Fibroblast of skin of right biceps (primary cell): ENCODE measurements at regions not wholly inside any gene's neighbourhood (a gene's known extent, or its start where the extent isn't known, plus 50 kb on each side); places are given as distances from the start of the nearest gene placed in this dataset.
"Not testable (repeated sequence)": the region's sequence is repeated elsewhere in the genome, so short reads cannot be mapped to it uniquely, and the experiment has no call there.

Experiments
- DNase-seq: peaks from one replicate; pipeline ENCODE4 v3.0.0-alpha.2; 2013

GRCh38 chr3:102356506-102356905 is 78.3 kb upstream of the ZPLD1 start:
- DNase-seq, result no peak

GRCh38 chr3:102357313-102357712 is 77.5 kb upstream of the ZPLD1 start:
- DNase-seq, result not testable (repeated sequence)

- DNase-seq, result no peak
Observed at GRCh38 chr3:102360183-102360860, 74.5 kb upstream of the ZPLD1 start.

DNA sequence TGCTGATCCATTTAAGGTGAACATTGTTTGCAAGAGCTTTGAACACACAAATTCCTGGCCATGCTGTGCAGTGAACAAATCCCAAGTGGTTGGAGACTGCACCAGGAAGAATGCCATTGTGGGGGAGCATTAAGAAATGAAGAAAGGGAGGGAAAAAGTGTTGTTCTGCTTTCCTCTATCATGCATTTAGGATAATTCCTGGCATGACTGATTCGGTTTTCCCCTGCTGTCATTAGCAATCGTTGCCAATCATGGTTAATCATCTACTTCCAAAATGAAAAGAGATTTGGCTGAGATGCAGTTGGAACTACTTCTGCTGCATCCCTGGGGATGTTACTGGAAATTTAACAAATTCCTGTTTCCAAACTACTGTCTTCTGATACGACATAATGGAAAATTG is 73.7 kb upstream of the ZPLD1 start:
- DNase-seq, result no peak

GRCh38 chr3:102366116-102366515 is 68.7 kb upstream of the ZPLD1 start:
- not testable (repeated sequence) for DNase-seq

DNA sequence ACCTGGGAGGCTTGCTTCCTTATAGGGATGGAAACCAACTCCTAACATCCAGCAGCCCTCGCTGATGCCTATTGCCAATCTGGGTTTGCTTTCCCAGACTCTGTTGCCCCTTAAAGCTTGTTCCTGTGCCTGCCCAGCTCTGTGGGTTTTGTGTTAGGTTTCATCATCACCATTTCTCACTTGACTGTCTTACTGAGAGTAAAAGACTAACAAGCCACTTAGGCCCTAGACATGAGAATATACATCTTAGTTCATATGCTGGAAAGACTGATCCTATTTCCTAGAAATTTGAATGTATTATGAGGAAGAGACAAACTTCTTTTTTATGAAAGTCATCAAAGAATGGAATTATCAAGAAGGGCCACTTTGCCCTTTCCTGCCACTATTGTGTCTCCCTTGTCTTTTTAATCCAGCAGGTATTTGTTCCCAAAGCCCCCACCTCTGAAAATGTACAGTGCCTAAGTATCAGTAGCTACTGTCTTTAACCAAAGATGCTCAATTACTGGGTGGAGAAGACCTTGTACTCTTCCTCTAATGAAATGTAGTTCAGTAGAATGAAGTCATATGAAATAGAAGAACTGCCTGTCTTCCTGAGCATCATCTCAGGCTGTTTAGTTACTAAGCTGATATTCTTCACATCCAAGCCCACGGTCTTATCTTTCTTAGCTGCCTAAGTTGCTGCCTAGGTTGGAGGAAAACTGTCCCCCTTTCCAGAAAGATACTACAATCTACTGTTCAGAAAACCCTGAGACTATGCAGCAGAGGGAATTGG is 59.8 kb upstream of the ZPLD1 start:
- no peak for DNase-seq

DNA sequence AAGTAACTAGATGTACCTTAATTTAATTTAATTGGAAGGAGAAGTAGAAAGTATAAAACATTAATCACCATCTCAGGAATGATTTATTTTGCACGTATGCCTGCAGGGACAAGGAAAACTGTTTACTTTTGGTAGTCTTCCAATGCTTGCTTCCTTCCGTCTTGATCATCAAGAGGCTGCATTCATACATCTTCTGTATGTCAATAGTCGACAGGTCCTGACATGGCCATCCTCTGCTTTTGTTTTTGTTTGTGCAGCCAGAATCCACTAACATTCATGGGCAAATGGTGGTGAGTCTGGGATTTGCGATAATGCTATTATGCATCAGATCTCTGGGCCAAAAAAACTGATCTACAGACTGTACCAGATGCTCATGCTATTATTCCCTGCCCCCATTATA is 56.6 kb upstream of the ZPLD1 start:
- DNase-seq, result no peak

DNA sequence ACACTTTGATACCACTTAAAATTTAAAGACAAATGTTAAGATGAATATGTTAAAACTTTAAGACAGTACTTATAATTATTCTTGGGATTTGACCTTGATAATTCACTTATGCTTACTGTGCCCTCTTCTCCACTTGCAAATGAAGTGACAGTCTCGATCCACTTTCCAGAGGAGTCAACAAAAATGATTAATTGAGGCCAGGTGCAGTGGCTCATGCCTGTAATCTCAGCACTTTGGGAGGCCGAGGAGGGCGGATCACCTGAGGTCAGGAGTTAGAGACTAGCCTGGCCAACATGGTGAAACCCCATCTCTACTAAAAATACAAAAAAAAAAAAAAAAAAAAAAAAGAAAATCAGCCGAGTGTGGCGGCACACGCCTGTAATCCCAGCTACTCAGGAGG is 52.6 kb upstream of the ZPLD1 start:
- DNase-seq, result not testable (repeated sequence)
